ENCODE measurements at regions not wholly inside any gene's neighbourhood (a gene's known extent, or its start where the extent isn't known, plus 50 kb on each side); places are given as distances from the start of the nearest gene placed in this dataset.

DNA sequence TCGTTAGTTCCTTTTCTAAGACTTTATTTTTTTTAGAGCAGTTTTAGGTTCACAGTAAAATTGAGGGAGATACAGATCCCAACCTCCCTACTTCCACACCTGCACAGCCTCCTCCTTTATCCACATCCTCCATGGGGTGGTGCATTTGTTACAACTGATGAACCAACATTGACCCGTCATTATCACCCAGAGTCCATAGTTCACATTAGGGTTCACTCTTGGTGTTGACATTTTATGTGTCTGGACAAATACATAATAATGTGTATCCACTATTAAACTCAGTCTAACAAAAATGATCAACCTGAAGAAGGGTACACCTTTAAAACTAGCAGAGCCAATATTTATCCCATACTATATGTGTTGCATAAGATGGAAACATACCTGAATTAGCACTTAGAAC, 130.4 kb upstream of the CCDC28A start:
- Histone ChIP-seq H3K27me3 (replicated peaks in 1 of 4; ENCODE audit: control insufficient read depth in 3 of 4, extremely low read depth in 1 of 4, insufficient read depth in 3 of 4, low read length in 3 of 4) (no peaks in the 10 kb centered on the region), H2AK5ac (ENCODE audit: low read depth, low read length) (no peak overlapping the region), H3K23me2 (ENCODE audit: low read depth, low read length) (no peaks in the 10 kb centered on the region), H3K18ac (ENCODE audit: extremely low read depth, low read length) (no peak overlapping the region), H3K79me1 (ENCODE audit: low read depth, low read length) (no peaks in the 10 kb centered on the region), H3K79me2 (ENCODE audit: control insufficient read depth in 1 of 2, insufficient read depth in 2 of 2, low read length in 2 of 2) (0 out of 4 replicates have a peak, but pooled peaks cover 0 to under 1% of the 10 kb centered on the region in 2 experiments), H3K4me3 (ENCODE audit: extremely low read depth in 1 of 4, insufficient read depth in 2 of 4, low read depth in 3 of 4, low read length in 4 of 4) (no peak overlapping the region), H4K20me1 (replicated peaks in 1 of 2; ENCODE audit: control insufficient read depth in 1 of 2, insufficient read depth in 2 of 2, low read length in 2 of 2) (no peaks in the 10 kb centered on the region), H2AFZ (ENCODE audit: low read length) (no peak overlapping the region), H3K36me3 (ENCODE audit: control insufficient read depth in 2 of 4, insufficient read depth in 4 of 4, low read length in 3 of 4) (no peaks in the 10 kb centered on the region), H2BK120ac (replicated peaks; ENCODE audit: low read depth, low read length) (no peak overlapping the region), H3K9ac (replicated peaks in 1 of 4; ENCODE audit: extremely low read depth in 1 of 4, low read depth in 3 of 4, low read length in 3 of 4) (no peak overlapping the region), H3K4me1 (replicated peaks in 1 of 4; ENCODE audit: control insufficient read depth in 3 of 4, insufficient read depth in 4 of 4, low read length in 3 of 4) (no peaks in the 10 kb centered on the region), H2BK15ac (ENCODE audit: low read length) (no peak overlapping the region), H3K14ac (ENCODE audit: insufficient read length) (no peak overlapping the region), H3K4me2 (ENCODE audit: insufficient read depth in 1 of 2, low read depth in 2 of 2, low read length in 2 of 2) (no peak overlapping the region), H2BK20ac (ENCODE audit: low read length) (no peak overlapping the region), H3K56ac (replicated peaks; ENCODE audit: insufficient read length, low read depth, low read length) (no peak overlapping the region), H4K91ac (replicated peaks; ENCODE audit: insufficient read length, low read length) (no peak overlapping the region), H3K9me3 (ENCODE audit: insufficient read depth in 2 of 2, low read depth in 1 of 2, low read length in 1 of 2) (no peaks in the 10 kb centered on the region), H3K23ac (ENCODE audit: insufficient read length) (no peak overlapping the region), H2BK5ac (ENCODE audit: low read depth, low read length) (no peak overlapping the region), H3K27ac (ENCODE audit: low read depth, low read length) (no peak overlapping the region), H2BK12ac (ENCODE audit: low read depth, low read length) (no peak overlapping the region), H4K8ac (ENCODE audit: extremely low read depth, insufficient read depth, low read length) (no peak overlapping the region), H3K4ac (replicated peaks; ENCODE audit: insufficient read length, low read depth, low read length) (no peak overlapping the region), H4K5ac (ENCODE audit: insufficient read length, low read depth, low read length) (no peak overlapping the region)
- POLR2A ChIA-PET (ENCODE audit: partially characterized antibody), result no interaction called here
- 100% methylated on average over 2 of the region's 2 CpGs; no CpG with 5 or more reads in 1 of the 2 experiments for WGBS, 2 experiments (ENCODE audit: extremely low coverage in 1 of 2, insufficient coverage in 1 of 2, insufficient read length in 1 of 2, insufficient replicate concordance in 2 of 2, low coverage in 1 of 2, low lambda C conversion rate in 2 of 2, missing lambda C conversion rate in 1 of 2)
- DNase-seq (ENCODE audit: low read depth in 1 of 2, low spot score in 2 of 2), result no peak
- no peak for FAIRE-seq
- CTCF ChIA-PET (ENCODE audit: partially characterized antibody), result interaction anchor here (1.9 kb wide), 1 partner anchor 15 kb away, joined by 4 read pairs; no protein-coding TSS in a partner anchor
- TF ChIP-seq GTF2F1 (IDR thresholded peaks at IDR 0.05; ENCODE audit: borderline replicate concordance, low read depth, low read length) (no peak), RAD21 (IDR thresholded peaks at IDR 0.05 in 1 of 2, conservative IDR thresholded peaks at IDR 0.05 in 1 of 2; ENCODE audit: low read depth in 2 of 2, low read length in 2 of 2) (no peak), POLR2AphosphoS5 (IDR thresholded peaks at IDR 0.05; ENCODE audit: low read depth, low read length) (no peak), GABPA (IDR thresholded peaks at IDR 0.05; ENCODE audit: borderline replicate concordance, insufficient read depth, low read length) (no peak), RNF2 (IDR thresholded peaks at IDR 0.05; ENCODE audit: borderline replicate concordance, low read depth, low read length, missing control alignments, poor library complexity, severe bottlenecking) (no peak), BACH1 (IDR thresholded peaks at IDR 0.05; ENCODE audit: low read length) (no peak)
